Testis (tissue), 2 donors: ENCODE measurements at regions not wholly inside any gene's neighbourhood (a gene's known extent, or its start where the extent isn't known, plus 50 kb on each side); places are given as distances from the start of the nearest gene placed in this dataset.

Experiments used
- CTCF ChIP-seq, 3 experiments: fragments of 450-650 bp in 2 of 3; fragments of 200-600 bp in 1 of 3; sonication (generic) in 1 of 3; IDR thresholded peaks; one replicate each; pipeline ENCODE4 v1.5.1; 2016 to 2019; ENCODE audit warnings: antibody characterized with exemption in 3 of 3, mild to moderate bottlenecking in 2 of 3, moderate library complexity in 1 of 3
- POLR2A ChIP-seq: fragments of 450-650 bp; IDR thresholded peaks from one replicate; pipeline ENCODE4 v1.6.1; 2017; ENCODE audit warnings: antibody characterized with exemption, mild to moderate bottlenecking, moderate library complexity

DNA sequence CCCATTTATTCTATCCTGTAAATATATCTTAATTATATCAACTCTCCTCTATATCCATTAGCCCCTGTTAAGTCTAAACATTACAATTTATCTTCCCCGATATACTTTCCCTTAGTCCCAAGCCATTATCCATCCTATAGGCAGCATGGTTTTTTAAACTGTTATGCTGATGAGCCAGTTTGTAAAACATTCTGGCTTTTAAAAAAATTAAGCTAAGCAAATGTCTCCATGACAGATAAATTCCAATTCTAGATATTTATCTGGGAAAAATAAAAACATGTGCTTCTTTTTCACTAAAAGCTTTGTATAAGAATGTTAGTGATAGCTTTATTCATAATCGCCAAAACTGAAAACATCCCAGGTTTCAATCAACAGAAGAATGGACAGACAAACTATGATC, 183.2 kb upstream of the GNAI1 start:
- TF ChIP-seq POLR2A = no peak
- TF ChIP-seq CTCF (IDR thresholded peaks at IDR 0.05) = no peak
